OCI-LY7 (cell line): ENCODE measurements at regions not wholly inside any gene's neighbourhood (a gene's known extent, or its start where the extent isn't known, plus 50 kb on each side); places are given as distances from the start of the nearest gene placed in this dataset.
"Not testable (repeated sequence)": the region's sequence is repeated elsewhere in the genome, so short reads cannot be mapped to it uniquely, and the experiment has no call there.

Experiments
- BruUV-seq: library from RNA; stranded (reverse); fragments of 400-500 nt; replicated peaks from 2 replicates; lab custom pipeline; 2021; lab: Mats Ljungman, UMichigan
- CTCF ChIA-PET: fragments of 300-600 bp; sonication (Branson Sonifier 250); formaldehyde crosslinking; loops from one replicate; lab custom pipeline; 2022; ENCODE audit warnings: antibody characterized with exemption; ENCODE audit not compliant: unreplicated experiment; lab: Charles Lee
- POLR2A ChIA-PET: fragments of 300-600 bp; sonication (Branson Sonifier 250); formaldehyde crosslinking; loops from one replicate; lab custom pipeline; 2022; ENCODE audit warnings: antibody characterized with exemption; lab: Charles Lee
- DNase-seq: peaks from one replicate; pipeline ENCODE4 v3.0.0-alpha.2; 2015; ENCODE audit warnings: low spot score
- H2AFZ ChIP-seq: fragments of 200-600 bp; sonication (generic), shearing (Covaris generic); 2 replicates; pipeline ENCODE4 v1.6.1; 2014; ENCODE audit warnings: mild to moderate bottlenecking, antibody characterized with exemption, low read length, moderate library complexity
- H3K27ac ChIP-seq: fragments of 200-600 bp; sonication (generic); 2 replicates; pipeline ENCODE4 v1.5.1; 2014; ENCODE audit warnings: mixed run types, low read depth, mild to moderate bottlenecking, moderate library complexity, low read length, inconsistent platforms; ENCODE audit not compliant: poor library complexity, severe bottlenecking
- H3K36me3 ChIP-seq: fragments of 200-600 bp; sonication (generic); 2 replicates; pipeline ENCODE4 v1.6.1; 2014; ENCODE audit warnings: mild to moderate bottlenecking, antibody characterized with exemption, low read length, moderate library complexity, mixed read lengths; ENCODE audit not compliant: insufficient read depth
- H3K4me1 ChIP-seq: fragments of 200-600 bp; sonication (generic); 2 replicates; pipeline ENCODE4 v1.5.1; 2014; ENCODE audit warnings: mild to moderate bottlenecking, low read length; ENCODE audit not compliant: insufficient read depth, poor library complexity, severe bottlenecking
- H3K4me2 ChIP-seq: fragments of 200-600 bp; sonication (generic); 2 replicates; pipeline ENCODE4 v1.6.1; 2014; ENCODE audit warnings: mild to moderate bottlenecking, low read length
- H3K4me3 ChIP-seq: fragments of 200-600 bp; sonication (generic); 2 replicates; pipeline ENCODE4 v1.5.1; 2014; ENCODE audit warnings: mild to moderate bottlenecking, low read depth, low read length; ENCODE audit not compliant: poor library complexity, severe bottlenecking
- H3K79me2 ChIP-seq: fragments of 200-600 bp; sonication (generic); 2 replicates; pipeline ENCODE4 v1.6.1; 2016; ENCODE audit warnings: low read depth, mild to moderate bottlenecking, low read length, moderate library complexity, mixed read lengths; ENCODE audit not compliant: insufficient read depth
- H3K9me2 ChIP-seq: fragments of 200-600 bp; sonication (generic); 2 replicates; pipeline ENCODE4 v1.6.1; 2016; ENCODE audit warnings: mild to moderate bottlenecking, low read length, mixed read lengths; ENCODE audit not compliant: insufficient read depth
- H3K9me3 ChIP-seq: fragments of 200-600 bp; sonication (generic); 2 replicates; pipeline ENCODE4 v1.6.1; 2014; ENCODE audit warnings: mild to moderate bottlenecking, mixed run types, low read length, mixed read lengths
- H4K20me1 ChIP-seq: fragments of 200-600 bp; sonication (generic); 2 replicates; pipeline ENCODE4 v1.6.1; 2014; ENCODE audit warnings: mild to moderate bottlenecking, antibody characterized with exemption, low read length, moderate library complexity, mixed read lengths; ENCODE audit not compliant: insufficient read depth
- EZH2phosphoT487 ChIP-seq: fragments of 200-600 bp; sonication (generic); IDR thresholded peaks from 2 replicates; pipeline ENCODE4 v1.6.1; 2018; ENCODE audit warnings: low read depth, borderline replicate concordance, mild to moderate bottlenecking, mixed run types, antibody characterized with exemption, low read length, moderate library complexity, mixed read lengths
- intact Hi-C: fragments of 100-400 bp; cut with micrococcal nuclease; formaldehyde crosslinking; loops from one replicate; pipeline ENCODE4 v1.10.0; 2022; ENCODE audit not compliant: unreplicated experiment
- TF ChIP-seq, protein P1 (sequence below): fragments of 200-600 bp; sonication (generic); conservative IDR thresholded peaks from 2 replicates; pipeline ENCODE4 v1.5.1; 2014; ENCODE audit warnings: mild to moderate bottlenecking, antibody characterized with exemption, low read length, moderate library complexity, mixed read lengths

DNA sequence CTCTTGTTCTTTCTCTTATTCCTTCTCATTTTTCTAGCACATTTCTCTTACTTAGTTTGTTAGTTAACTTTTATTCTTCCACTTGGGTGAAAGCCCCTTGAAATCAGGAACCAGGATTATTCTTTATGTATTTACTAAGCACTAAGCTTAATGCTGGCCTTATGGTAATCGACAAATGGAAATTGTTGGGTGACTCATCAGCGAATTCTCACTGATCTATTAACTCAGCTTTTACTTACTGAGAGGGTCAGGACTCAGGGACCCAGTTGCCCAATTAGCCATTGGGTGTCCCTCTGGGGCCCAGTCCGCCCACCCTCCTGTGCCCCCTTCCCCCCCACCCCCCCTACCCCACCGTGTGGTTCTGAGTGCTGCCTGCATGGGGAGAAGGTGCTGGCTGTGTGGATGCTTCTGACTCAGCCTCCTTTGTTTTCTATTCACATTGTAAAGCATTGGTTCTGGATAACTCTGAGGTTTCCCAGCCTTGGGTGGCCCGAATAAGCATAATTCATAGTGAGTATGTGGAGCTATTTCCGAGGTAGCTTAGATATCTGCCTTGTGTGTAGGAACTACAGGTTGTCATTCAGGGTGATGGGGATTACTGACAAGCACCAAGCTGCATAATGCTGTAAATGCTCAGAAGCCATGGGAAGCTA is 240.9 kb downstream of the FGF9 start:
- ChIA-PET CTCF (no interaction called here), POLR2A (no interaction called here)
- no peaks in the 10 kb centered on the region for H3K9me3 ChIP-seq
- H2AFZ ChIP-seq: no peak overlapping the region
- TF ChIP-seq, protein P1, sequence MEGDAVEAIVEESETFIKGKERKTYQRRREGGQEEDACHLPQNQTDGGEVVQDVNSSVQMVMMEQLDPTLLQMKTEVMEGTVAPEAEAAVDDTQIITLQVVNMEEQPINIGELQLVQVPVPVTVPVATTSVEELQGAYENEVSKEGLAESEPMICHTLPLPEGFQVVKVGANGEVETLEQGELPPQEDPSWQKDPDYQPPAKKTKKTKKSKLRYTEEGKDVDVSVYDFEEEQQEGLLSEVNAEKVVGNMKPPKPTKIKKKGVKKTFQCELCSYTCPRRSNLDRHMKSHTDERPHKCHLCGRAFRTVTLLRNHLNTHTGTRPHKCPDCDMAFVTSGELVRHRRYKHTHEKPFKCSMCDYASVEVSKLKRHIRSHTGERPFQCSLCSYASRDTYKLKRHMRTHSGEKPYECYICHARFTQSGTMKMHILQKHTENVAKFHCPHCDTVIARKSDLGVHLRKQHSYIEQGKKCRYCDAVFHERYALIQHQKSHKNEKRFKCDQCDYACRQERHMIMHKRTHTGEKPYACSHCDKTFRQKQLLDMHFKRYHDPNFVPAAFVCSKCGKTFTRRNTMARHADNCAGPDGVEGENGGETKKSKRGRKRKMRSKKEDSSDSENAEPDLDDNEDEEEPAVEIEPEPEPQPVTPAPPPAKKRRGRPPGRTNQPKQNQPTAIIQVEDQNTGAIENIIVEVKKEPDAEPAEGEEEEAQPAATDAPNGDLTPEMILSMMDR: no peak
- no peak for TF ChIP-seq EZH2phosphoT487
- no peak for DNase-seq
- BruUV-seq: no TSS peak
- H3K4me1 ChIP-seq: no peaks in the 10 kb centered on the region
- no peaks in the 10 kb centered on the region for H3K9me2 ChIP-seq
- H3K36me3 ChIP-seq: no peaks in the 10 kb centered on the region
- H3K79me2 ChIP-seq: no peaks in the 10 kb centered on the region
- no peak overlapping the region for H3K27ac ChIP-seq
- H3K4me2 ChIP-seq: no peak overlapping the region
- no peak overlapping the region for H3K4me3 ChIP-seq
- H4K20me1 ChIP-seq: no peaks in the 10 kb centered on the region
- intact Hi-C loops: no loop called here

DNA sequence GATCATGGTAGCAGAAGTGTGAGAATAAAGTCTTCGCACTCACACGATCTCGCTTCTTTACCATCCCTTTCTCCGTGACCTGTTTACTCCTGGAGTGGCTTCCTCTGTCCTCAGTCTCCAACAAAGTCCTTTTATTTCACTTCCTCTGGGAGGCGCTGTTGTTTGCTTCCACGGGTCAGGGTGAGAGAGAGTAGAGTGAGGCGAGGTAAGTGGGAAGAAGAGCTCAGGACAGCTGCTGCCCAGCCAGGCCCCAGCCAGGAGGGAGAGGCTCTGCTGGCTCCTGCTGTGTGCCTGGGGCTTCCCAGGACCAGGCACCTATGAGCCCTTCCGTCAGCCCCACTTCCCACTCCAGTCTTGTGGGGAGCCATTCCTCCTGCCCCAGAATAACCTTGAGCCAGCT is 242.1 kb downstream of the FGF9 start:
- POLR2A ChIA-PET: no interaction called here
- no peak for DNase-seq
- intact Hi-C loops: no loop called here
- TF ChIP-seq EZH2phosphoT487: no peak
- TF ChIP-seq, protein P1: peak; percentile 25; the same call in 1 of the 2 replicates
- Histone ChIP-seq H3K9me3 (no peaks in the 10 kb centered on the region), H4K20me1 (no peaks in the 10 kb centered on the region), H3K4me1 (no peaks in the 10 kb centered on the region), H3K9me2 (no peaks in the 10 kb centered on the region), H2AFZ (no peak overlapping the region), H3K79me2 (no peaks in the 10 kb centered on the region), H3K27ac (no peak overlapping the region), H3K4me2 (no peak overlapping the region), H3K4me3 (no peak overlapping the region), H3K36me3 (no peaks in the 10 kb centered on the region)
- CTCF ChIA-PET: no interaction called here
- BruUV-seq: no TSS peak

DNA sequence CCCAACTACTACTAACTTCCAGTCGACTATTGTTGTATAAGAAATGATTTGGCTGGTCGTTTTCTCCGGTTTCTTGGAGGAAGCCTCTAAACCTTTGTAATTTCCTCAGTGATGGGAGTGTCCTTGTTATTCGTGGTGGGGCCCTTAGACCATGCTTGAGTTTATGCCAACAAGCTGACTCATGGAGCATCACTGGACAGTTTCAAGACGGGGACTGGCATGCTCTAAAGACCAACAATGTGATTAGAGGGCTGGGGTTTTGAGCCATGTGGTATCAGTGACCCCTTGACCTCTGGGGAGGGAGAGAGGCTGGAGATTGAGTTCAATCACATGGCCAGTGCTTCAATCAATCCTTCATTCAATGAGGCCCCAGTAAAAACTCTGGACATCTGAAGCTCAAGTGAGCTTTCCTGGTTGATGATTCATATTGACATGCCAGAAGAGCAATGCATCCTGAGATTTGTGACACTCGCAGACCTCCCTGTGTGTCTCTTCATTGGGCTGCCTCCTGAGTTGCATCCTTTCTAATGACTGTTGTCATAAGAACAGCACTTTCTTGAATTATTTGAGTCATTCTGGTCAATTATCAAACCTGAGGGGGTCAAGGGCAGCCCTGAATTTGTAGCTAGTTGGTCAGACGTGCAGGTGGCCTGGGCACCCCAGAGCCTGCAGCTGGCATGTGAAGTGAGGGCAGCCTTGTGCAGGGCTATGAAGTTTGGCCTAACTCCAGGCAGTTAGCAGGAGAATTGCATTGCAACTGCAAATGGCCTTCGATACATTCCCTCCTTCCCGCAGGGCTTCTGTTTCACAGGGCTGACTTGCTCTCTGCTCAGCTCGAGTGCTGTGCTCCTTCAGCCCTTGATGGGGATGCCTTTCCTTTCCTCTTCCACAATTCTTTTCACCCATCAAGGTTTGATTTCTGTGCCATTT is 246.5 kb downstream of the FGF9 start:
- Histone ChIP-seq H3K36me3 (no peaks in the 10 kb centered on the region), H3K9me3 (no peaks in the 10 kb centered on the region), H4K20me1 (no peaks in the 10 kb centered on the region), H3K9me2 (no peaks in the 10 kb centered on the region), H3K4me3 (no peak overlapping the region), H3K27ac (no peak overlapping the region), H2AFZ (no peak overlapping the region), H3K79me2 (no peaks in the 10 kb centered on the region), H3K4me1 (no peaks in the 10 kb centered on the region), H3K4me2 (no peak overlapping the region)
- DNase-seq: no peak
- CTCF ChIA-PET: no interaction called here
- no TSS peak for BruUV-seq
- TF ChIP-seq, protein P1: no peak
- no peak for TF ChIP-seq EZH2phosphoT487
- POLR2A ChIA-PET: no interaction called here
- intact Hi-C loops: no loop called here

DNA sequence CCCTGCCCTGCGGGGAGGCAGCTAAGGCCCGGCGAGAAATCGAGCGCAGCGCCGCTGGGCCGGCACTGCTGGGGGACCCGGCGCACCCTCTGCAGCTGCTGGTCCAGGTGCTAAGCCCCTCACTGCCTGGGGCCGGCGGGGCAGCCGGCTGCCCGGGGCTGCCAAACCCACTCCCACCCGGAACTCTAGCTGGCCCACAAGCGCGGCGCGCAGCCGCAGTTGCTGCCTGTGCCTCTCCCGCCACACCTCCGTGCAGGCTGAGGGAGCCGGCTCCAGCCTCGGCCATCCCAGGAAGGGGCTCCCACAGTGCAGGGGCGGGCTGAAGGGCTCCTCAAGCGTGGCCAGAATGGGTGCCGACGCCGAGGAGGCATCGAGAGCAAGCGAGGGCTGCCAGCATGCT is 249.9 kb downstream of the FGF9 start:
- H3K9me2 ChIP-seq: not testable (repeated sequence)

More for the DNA sequence above, 249.9 kb downstream of the FGF9 start:
- DNase-seq, H4K20me1 ChIP-seq, H3K4me2 ChIP-seq, BruUV-seq, CTCF ChIA-PET, H3K4me1 ChIP-seq, H2AFZ ChIP-seq, H3K36me3 ChIP-seq, H3K27ac ChIP-seq, POLR2A ChIA-PET, intact Hi-C loops, H3K4me3 ChIP-seq, H3K79me2 ChIP-seq, H3K9me3 ChIP-seq: not testable (repeated sequence)
